ENCODE measurements at regions not wholly inside any gene's neighbourhood (a gene's known extent, or its start where the extent isn't known, plus 50 kb on each side); places are given as distances from the start of the nearest gene placed in this dataset.

DNA sequence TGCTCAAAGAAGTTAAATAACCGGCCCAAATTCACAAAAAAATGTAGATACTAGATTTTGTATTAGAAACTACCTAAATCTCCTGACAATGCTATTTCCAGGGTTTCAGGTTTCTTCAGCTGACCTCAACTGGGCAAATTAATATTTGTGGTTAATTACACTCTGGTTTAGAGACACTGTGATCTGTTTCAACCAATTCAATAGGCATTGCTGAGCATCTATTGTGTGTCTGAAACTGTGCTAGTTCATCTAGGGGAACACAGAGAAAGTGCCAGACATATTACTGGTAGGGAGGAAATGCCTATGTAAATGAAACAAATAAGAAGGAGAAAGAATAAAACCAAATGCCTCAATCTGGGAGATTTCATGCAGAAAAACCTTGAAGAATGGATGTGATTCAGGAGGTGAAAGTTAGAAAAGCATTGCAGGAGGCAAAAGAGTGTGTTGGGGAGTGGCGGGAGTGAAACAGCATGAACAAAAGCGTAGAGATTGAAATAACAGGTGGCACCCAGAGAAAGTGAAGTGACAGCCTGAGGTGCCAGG lies 51.3 kb upstream of the IVNS1ABP start:
- H3K4me3 ChIP-seq (ENCODE audit: insufficient read depth, low read depth, low read length, poor library complexity, severe bottlenecking), result no peak overlapping the region
- no peaks in the 10 kb centered on the region for H3K4me1 ChIP-seq (ENCODE audit: control insufficient read depth, insufficient read depth, low read length, poor library complexity, severe bottlenecking)
- DNase-seq, result no peak
- H3K27ac ChIP-seq (ENCODE audit: insufficient read depth, low read length, poor library complexity, severe bottlenecking), result no peak overlapping the region
- H3K27me3 ChIP-seq (replicated peaks; ENCODE audit: control insufficient read depth, insufficient read depth, low read length, poor library complexity, severe bottlenecking), result no peaks in the 10 kb centered on the region
- H3K36me3 ChIP-seq (ENCODE audit: control insufficient read depth, insufficient read depth, low read length), result no peaks in the 10 kb centered on the region
- no peaks in the 10 kb centered on the region for H3K9me3 ChIP-seq (ENCODE audit: control insufficient read depth, low read length)

DNA sequence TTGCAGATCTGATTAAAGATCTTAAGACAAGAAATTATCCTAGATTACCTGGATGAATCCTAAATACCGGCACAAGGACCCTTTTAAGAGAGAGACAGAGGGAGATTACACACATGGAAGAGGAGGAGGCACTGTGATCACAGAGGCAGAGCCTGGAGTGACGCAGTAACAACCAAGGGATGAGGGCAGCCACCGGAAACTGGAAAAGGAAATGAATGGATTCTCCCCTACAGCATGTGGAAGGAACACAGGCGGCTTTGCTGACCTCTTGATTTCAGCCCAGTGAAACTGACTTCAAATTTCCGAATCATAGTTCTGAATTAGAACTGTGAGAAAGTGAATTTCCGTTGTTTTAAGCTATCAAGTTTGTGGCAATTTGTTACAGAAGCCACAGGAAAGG lies 50.2 kb upstream of the IVNS1ABP start:
- no peaks in the 10 kb centered on the region for H3K36me3 ChIP-seq (ENCODE audit: control insufficient read depth, insufficient read depth, low read length)
- H3K27ac ChIP-seq (ENCODE audit: insufficient read depth, low read length, poor library complexity, severe bottlenecking), result no peak overlapping the region
- H3K4me3 ChIP-seq (ENCODE audit: insufficient read depth, low read depth, low read length, poor library complexity, severe bottlenecking), result no peak overlapping the region
- H3K9me3 ChIP-seq (ENCODE audit: control insufficient read depth, low read length), result no peaks in the 10 kb centered on the region
- no peaks in the 10 kb centered on the region for H3K27me3 ChIP-seq (replicated peaks; ENCODE audit: control insufficient read depth, insufficient read depth, low read length, poor library complexity, severe bottlenecking)
- no peaks in the 10 kb centered on the region for H3K4me1 ChIP-seq (ENCODE audit: control insufficient read depth, insufficient read depth, low read length, poor library complexity, severe bottlenecking)
- no peak for DNase-seq

Measured in effector memory CD4-positive, alpha-beta T cell (primary cell).